Gastroesophageal sphincter (tissue), 4 donors: ENCODE measurements at regions not wholly inside any gene's neighbourhood (a gene's known extent, or its start where the extent isn't known, plus 50 kb on each side); places are given as distances from the start of the nearest gene placed in this dataset.

Source experiments
- ATAC-seq: fragments of 150-250 bp; one replicate; pipeline ENCODE4 v1.9.1; 2016; ENCODE audit warnings: mild to moderate bottlenecking, moderate library complexity
- H3K27ac ChIP-seq, 4 donors: fragments of 200-600 bp; sonication (generic) in 3 of 4; 1 replicate in 3 of 4; 2 replicates in 1 of 4; pipeline ENCODE4 v1.5.1; 2016 to 2019
- H3K27me3 ChIP-seq: fragments of 200-600 bp; sonication (generic); one replicate; pipeline ENCODE4 v1.5.1; 2019
- H3K36me3 ChIP-seq, 2 donors: fragments of 200-600 bp; sonication (generic); one replicate each; pipeline ENCODE4 v1.5.1; 2019; ENCODE audit warnings: control low read depth in 1 of 2
- H3K4me1 ChIP-seq, 3 donors: fragments of 200-600 bp; sonication (generic); 1 replicate in 2 of 3; 2 replicates in 1 of 3; pipeline ENCODE4 v1.5.1; 2016 to 2019; ENCODE audit warnings: control low read depth in 2 of 3
- H3K4me3 ChIP-seq, 2 donors: fragments of 200-600 bp; sonication (generic); one replicate each; pipeline ENCODE4 v1.5.1; 2019; ENCODE audit warnings: mild to moderate bottlenecking in 1 of 2, moderate library complexity in 1 of 2
- H3K9me3 ChIP-seq, 3 donors: fragments of 200-600 bp; sonication (generic); one replicate each; pipeline ENCODE4 v1.5.1; 2017 to 2019; ENCODE audit warnings: control low read depth in 2 of 3
- EP300 ChIP-seq: sonication (generic); formaldehyde crosslinking; IDR thresholded peaks from one replicate; pipeline ENCODE4 v1.6.1; 2017; ENCODE audit warnings: antibody characterized with exemption, mild to moderate bottlenecking
- POLR2A ChIP-seq, 2 donors: fragments of 450-650 bp; IDR thresholded peaks; one replicate each; pipeline ENCODE4 v1.6.1; 2017; ENCODE audit warnings: antibody characterized with exemption in 2 of 2, mild to moderate bottlenecking in 2 of 2, moderate library complexity in 1 of 2
- POLR2AphosphoS5 ChIP-seq: sonication (generic); formaldehyde crosslinking; IDR thresholded peaks from one replicate; pipeline ENCODE4 v1.6.1; 2017; ENCODE audit warnings: antibody characterized with exemption
- WGBS, 2 donors: methylation state at CpG; one replicate each; pipeline ENCODE4 v1.1.5; 2018; ENCODE audit warnings: low coverage in 1 of 2; 5-methylcytosine and 5-hydroxymethylcytosine counted together
- TF ChIP-seq, protein P1 (sequence below), 4 experiments: fragments of 200-600 bp in 2 of 4; fragments of 450-650 bp in 2 of 4; sonication (generic) in 1 of 4; IDR thresholded peaks; one replicate each; pipeline ENCODE4 v1.5.1; 2017 to 2019; ENCODE audit warnings: antibody characterized with exemption in 4 of 4, mild to moderate bottlenecking in 2 of 4, moderate library complexity in 2 of 4

DNA sequence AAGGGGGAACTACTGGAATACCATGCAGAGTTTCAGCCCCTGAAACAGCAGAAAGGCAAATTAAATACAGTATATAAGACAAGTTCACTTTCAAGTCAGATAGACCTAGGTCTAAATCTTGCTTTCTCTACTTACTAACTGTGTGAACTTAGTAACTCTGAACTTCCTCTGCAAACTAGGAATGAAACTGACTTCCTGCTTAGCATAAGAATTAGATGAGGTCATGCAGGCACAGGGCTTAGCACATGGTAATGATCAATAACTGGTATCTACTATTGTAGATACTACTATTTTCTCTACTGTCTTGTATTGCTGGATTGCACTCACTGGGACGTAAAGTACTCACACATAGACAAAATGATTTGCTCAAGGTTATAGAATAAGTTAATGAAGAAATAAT, 51.5 kb upstream of the MTNR1B start:
- no peak for TF ChIP-seq EP300
- no peaks in the 10 kb centered on the region for H3K27me3 ChIP-seq
- H3K9me3 ChIP-seq, result no peaks in the 10 kb centered on the region
- no peak for ATAC-seq
- H3K4me3 ChIP-seq, result no peak overlapping the region
- no peaks in the 10 kb centered on the region for H3K36me3 ChIP-seq
- H3K27ac ChIP-seq, result no peak overlapping the region
- 75 to 77% methylated on average over 1 of the region's 1 CpG for WGBS, 2 donors
- no peaks in the 10 kb centered on the region for H3K4me1 ChIP-seq

DNA sequence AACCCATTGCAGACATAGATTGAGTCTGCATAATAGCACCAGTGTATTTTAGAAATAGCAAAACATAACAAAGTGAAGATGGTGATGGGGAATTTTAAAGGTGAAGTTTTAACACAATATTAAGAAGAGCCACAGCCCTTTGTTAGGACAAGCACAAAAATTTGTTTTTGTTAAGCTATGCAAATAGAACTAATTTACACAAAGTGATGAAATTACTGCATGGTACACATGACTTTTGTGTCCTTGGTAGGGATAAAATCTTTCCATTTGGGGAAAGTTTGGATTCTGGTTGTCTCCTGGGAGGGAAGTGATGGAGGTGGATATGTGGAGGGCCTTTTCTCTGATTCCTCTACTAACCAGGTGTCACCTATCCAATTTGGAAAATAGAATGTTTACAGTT, 50.4 kb upstream of the MTNR1B start:
- ATAC-seq, result no peak
- no peak overlapping the region for H3K27ac ChIP-seq
- TF ChIP-seq POLR2AphosphoS5, result no peak
- no peak for TF ChIP-seq EP300
- TF ChIP-seq, protein P1, sequence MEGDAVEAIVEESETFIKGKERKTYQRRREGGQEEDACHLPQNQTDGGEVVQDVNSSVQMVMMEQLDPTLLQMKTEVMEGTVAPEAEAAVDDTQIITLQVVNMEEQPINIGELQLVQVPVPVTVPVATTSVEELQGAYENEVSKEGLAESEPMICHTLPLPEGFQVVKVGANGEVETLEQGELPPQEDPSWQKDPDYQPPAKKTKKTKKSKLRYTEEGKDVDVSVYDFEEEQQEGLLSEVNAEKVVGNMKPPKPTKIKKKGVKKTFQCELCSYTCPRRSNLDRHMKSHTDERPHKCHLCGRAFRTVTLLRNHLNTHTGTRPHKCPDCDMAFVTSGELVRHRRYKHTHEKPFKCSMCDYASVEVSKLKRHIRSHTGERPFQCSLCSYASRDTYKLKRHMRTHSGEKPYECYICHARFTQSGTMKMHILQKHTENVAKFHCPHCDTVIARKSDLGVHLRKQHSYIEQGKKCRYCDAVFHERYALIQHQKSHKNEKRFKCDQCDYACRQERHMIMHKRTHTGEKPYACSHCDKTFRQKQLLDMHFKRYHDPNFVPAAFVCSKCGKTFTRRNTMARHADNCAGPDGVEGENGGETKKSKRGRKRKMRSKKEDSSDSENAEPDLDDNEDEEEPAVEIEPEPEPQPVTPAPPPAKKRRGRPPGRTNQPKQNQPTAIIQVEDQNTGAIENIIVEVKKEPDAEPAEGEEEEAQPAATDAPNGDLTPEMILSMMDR (IDR thresholded peaks at IDR 0.05), result no peak
- no peak for TF ChIP-seq POLR2A (IDR thresholded peaks at IDR 0.05)
- H3K4me1 ChIP-seq, result no peaks in the 10 kb centered on the region
- no peak overlapping the region for H3K4me3 ChIP-seq
- H3K36me3 ChIP-seq, result no peaks in the 10 kb centered on the region
- no peaks in the 10 kb centered on the region for H3K27me3 ChIP-seq
- no peaks in the 10 kb centered on the region for H3K9me3 ChIP-seq
